ENCODE measurements at regions not wholly inside any gene's neighbourhood (a gene's known extent, or its start where the extent isn't known, plus 50 kb on each side); places are given as distances from the start of the nearest gene placed in this dataset.

GRCh38 chr20:55205665-55206064, 730.3 kb downstream of the DOK5 start:
- ChIA-PET CTCF (no interaction called here), POLR2A (ENCODE audit: low non-redundant PET) (no interaction called here)
- H3K4me3 ChIP-seq (ENCODE audit: low read depth, low read length, poor library complexity, severe bottlenecking), result no peak overlapping the region
- no peaks in the 10 kb centered on the region for H3K4me1 ChIP-seq (ENCODE audit: insufficient read depth, low read length, poor library complexity, severe bottlenecking)
- H3K27ac ChIP-seq (ENCODE audit: low read depth, low read length, poor library complexity, severe bottlenecking), result no peak overlapping the region
- DNase-seq (ENCODE audit: low spot score), result no peak
- intact Hi-C loops (cut with micrococcal nuclease; ENCODE audit: unreplicated experiment), result no loop called here
- H3K36me3 ChIP-seq (ENCODE audit: insufficient read depth, low read length, poor library complexity, severe bottlenecking), result no peaks in the 10 kb centered on the region
- no peak for TF ChIP-seq CTCF (conservative IDR thresholded peaks at IDR 0.05; ENCODE audit: low read depth, low read length)
- no TSS peak for BruUV-seq (replicated peaks)
- H3K9me3 ChIP-seq (ENCODE audit: low read depth, low read length, poor library complexity, severe bottlenecking), result peaks cover 28% of the 10 kb centered on the region
- no peaks in the 10 kb centered on the region for H3K27me3 ChIP-seq (replicated peaks; ENCODE audit: insufficient read depth, low read depth, low read length, poor library complexity)

DNA sequence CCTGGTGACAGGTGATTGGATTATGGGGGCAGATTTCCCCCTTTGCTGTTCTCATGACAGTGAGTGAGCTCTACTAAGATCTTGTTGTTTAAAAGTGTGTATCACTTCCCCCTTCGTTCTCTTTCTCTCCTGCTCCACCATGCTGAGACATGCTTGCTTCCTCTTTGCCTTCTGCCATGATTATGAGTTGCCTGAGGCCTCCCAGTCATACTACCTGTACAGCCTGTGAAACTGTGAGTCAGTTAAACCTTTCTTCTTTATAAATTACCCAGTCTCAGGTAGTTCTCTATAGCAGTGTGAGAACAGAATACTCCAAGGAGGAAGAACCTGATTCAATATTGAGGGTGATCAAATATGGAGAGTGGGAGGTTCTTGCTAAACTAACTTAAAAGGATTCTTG, 724.9 kb downstream of the DOK5 start:
- Histone ChIP-seq H3K4me1 (ENCODE audit: insufficient read depth, low read length, poor library complexity, severe bottlenecking) (no peaks in the 10 kb centered on the region), H3K36me3 (ENCODE audit: insufficient read depth, low read length, poor library complexity, severe bottlenecking) (no peaks in the 10 kb centered on the region), H3K27me3 (replicated peaks; ENCODE audit: insufficient read depth, low read depth, low read length, poor library complexity) (no peaks in the 10 kb centered on the region), H3K9me3 (ENCODE audit: low read depth, low read length, poor library complexity, severe bottlenecking) (peaks cover 10% of the 10 kb centered on the region), H3K27ac (ENCODE audit: low read depth, low read length, poor library complexity, severe bottlenecking) (no peak overlapping the region), H3K4me3 (ENCODE audit: low read depth, low read length, poor library complexity, severe bottlenecking) (no peak overlapping the region)
- ChIA-PET CTCF (no interaction called here), POLR2A (ENCODE audit: low non-redundant PET) (no interaction called here)
- BruUV-seq (replicated peaks), result no TSS peak
- intact Hi-C loops (cut with micrococcal nuclease; ENCODE audit: unreplicated experiment), result no loop called here
- DNase-seq (ENCODE audit: low spot score), result no peak
- no peak for TF ChIP-seq CTCF (conservative IDR thresholded peaks at IDR 0.05; ENCODE audit: low read depth, low read length)
- TF ChIP-seq EZH2 (IDR thresholded peaks at IDR 0.05; ENCODE audit: borderline replicate concordance, low read depth, low read length, poor library complexity, severe bottlenecking), result no peak

- DNase-seq (ENCODE audit: low spot score), result no peak
- POLR2A ChIA-PET (ENCODE audit: low non-redundant PET), result no interaction called here
- Histone ChIP-seq H3K27ac (ENCODE audit: low read depth, low read length, poor library complexity, severe bottlenecking) (no peak overlapping the region), H3K4me3 (ENCODE audit: low read depth, low read length, poor library complexity, severe bottlenecking) (no peak overlapping the region), H3K4me1 (ENCODE audit: insufficient read depth, low read length, poor library complexity, severe bottlenecking) (no peaks in the 10 kb centered on the region), H3K9me3 (ENCODE audit: low read depth, low read length, poor library complexity, severe bottlenecking) (peaks cover 11% of the 10 kb centered on the region), H3K27me3 (replicated peaks; ENCODE audit: insufficient read depth, low read depth, low read length, poor library complexity) (no peaks in the 10 kb centered on the region), H3K36me3 (ENCODE audit: insufficient read depth, low read length, poor library complexity, severe bottlenecking) (no peaks in the 10 kb centered on the region)
- intact Hi-C loops (cut with micrococcal nuclease; ENCODE audit: unreplicated experiment), result no loop called here
- TF ChIP-seq EZH2 (IDR thresholded peaks at IDR 0.05; ENCODE audit: borderline replicate concordance, low read depth, low read length, poor library complexity, severe bottlenecking) (no peak), CTCF (conservative IDR thresholded peaks at IDR 0.05; ENCODE audit: low read depth, low read length) (no peak)
- no TSS peak for BruUV-seq (replicated peaks)
- CTCF ChIA-PET, result no interaction called here
Measured at GRCh38 chr20:55194947-55195346, 719.6 kb downstream of the DOK5 start.
